PC-9 (cell line): ENCODE measurements at regions not wholly inside any gene's neighbourhood (a gene's known extent, or its start where the extent isn't known, plus 50 kb on each side); places are given as distances from the start of the nearest gene placed in this dataset.

ENCODE experiments used
- CTCF ChIP-seq: fragments of 200-600 bp; sonication (generic); conservative IDR thresholded peaks from 2 replicates; pipeline ENCODE4 v1.6.1; 2017; ENCODE audit warnings: mixed run types, antibody characterized with exemption, mild to moderate bottlenecking, moderate library complexity
- EZH2 ChIP-seq: fragments of 200-600 bp; sonication (generic); IDR thresholded peaks from 2 replicates; pipeline ENCODE4 v1.8.0; 2017; ENCODE audit warnings: antibody characterized with exemption, low read depth

GRCh38 chr15:38030609-38031008 is 96.2 kb downstream of the TMCO5A start:
- TF ChIP-seq CTCF = no peak
- TF ChIP-seq EZH2 = no peak
